ENCODE measurements at regions not wholly inside any gene's neighbourhood (a gene's known extent, or its start where the extent isn't known, plus 50 kb on each side); places are given as distances from the start of the nearest gene placed in this dataset.

- WGBS: 47% methylated on average over 2 of the region's 2 CpGs
- DNase-seq (ENCODE audit: low spot score): no peak
- no peak overlapping the region for H3K27ac ChIP-seq (ENCODE audit: low read depth in 1 of 2, low read length in 2 of 2)
- no peak overlapping the region for H3K4me3 ChIP-seq (ENCODE audit: low read depth in 1 of 3, low read length in 3 of 3)
- H3K36me3 ChIP-seq (ENCODE audit: control insufficient read depth in 4 of 4, insufficient read depth in 3 of 4, low read depth in 1 of 4, low read length in 3 of 4): no peaks in the 10 kb centered on the region
- TF ChIP-seq EGR1 (IDR thresholded peaks at IDR 0.05; ENCODE audit: low read depth in 2 of 2) (no peak), MAX (IDR thresholded peaks at IDR 0.05) (no peak), JUND (IDR thresholded peaks at IDR 0.05) (no peak), RXRA (IDR thresholded peaks at IDR 0.05) (no peak), ZBTB33 (IDR thresholded peaks at IDR 0.05) (no peak), FOXA1 (IDR thresholded peaks at IDR 0.05) (no peak), REST (IDR thresholded peaks at IDR 0.05) (no peak), HNF4G (IDR thresholded peaks at IDR 0.05) (no peak), SP1 (IDR thresholded peaks at IDR 0.05) (no peak), NR2F2 (IDR thresholded peaks at IDR 0.05) (no peak), FOXA2 (IDR thresholded peaks at IDR 0.05) (no peak), CTCF (IDR thresholded peaks at IDR 0.05; ENCODE audit: low read depth, low read length, missing input control) (no peak), TAF1 (conservative IDR thresholded peaks at IDR 0.05) (no peak), HNF4A (conservative IDR thresholded peaks at IDR 0.05) (no peak)
- TF ChIP-seq, protein P1, sequence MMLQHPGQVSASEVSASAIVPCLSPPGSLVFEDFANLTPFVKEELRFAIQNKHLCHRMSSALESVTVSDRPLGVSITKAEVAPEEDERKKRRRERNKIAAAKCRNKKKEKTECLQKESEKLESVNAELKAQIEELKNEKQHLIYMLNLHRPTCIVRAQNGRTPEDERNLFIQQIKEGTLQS (IDR thresholded peaks at IDR 0.05): no peak
- no peaks in the 10 kb centered on the region for H3K4me1 ChIP-seq (ENCODE audit: control insufficient read depth in 4 of 4, insufficient read depth in 4 of 4, low read length in 3 of 4)
- no peaks in the 10 kb centered on the region for H3K9me3 ChIP-seq (ENCODE audit: control insufficient read depth in 4 of 4, low read length in 3 of 4)
- H3K27me3 ChIP-seq (ENCODE audit: control insufficient read depth in 4 of 4, insufficient read depth in 4 of 4, low read length in 3 of 4): peaks cover 0 to 2% (median 0%) of the 10 kb centered on the region in 4 donors
- no peak overlapping the region for H3K9ac ChIP-seq (ENCODE audit: low read depth in 1 of 2, low read length in 2 of 2)
Observed at GRCh38 chr2:142199073-142199472, 68.3 kb upstream of the LRP1B start.

DNA sequence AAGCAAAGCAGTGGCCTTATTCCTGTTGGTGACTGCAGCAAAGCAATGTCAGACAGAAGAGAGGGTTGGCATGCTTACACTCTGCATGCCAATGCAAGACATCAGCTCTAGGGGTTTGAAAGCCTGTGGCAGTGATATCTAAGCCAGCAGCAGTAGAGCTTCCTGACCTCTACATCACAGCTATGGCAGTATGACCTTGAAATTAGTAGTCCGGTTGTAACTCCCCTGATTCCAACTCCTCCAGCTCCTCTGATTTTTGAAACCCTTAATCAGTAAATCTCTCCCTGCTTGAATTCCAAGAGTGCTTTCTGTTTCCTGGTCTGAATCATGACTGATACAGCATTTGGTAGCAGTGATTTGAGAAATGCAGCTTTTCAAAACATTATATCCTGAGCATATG lies 60.0 kb upstream of the LRP1B start:
- 63% methylated on average over 1 of the region's 1 CpG for whole genome bisulfite sequencing
- Histone ChIP-seq H3K27ac (ENCODE audit: low read depth in 1 of 2, low read length in 2 of 2) (no peak overlapping the region), H3K36me3 (ENCODE audit: control insufficient read depth in 4 of 4, insufficient read depth in 3 of 4, low read depth in 1 of 4, low read length in 3 of 4) (no peaks in the 10 kb centered on the region), H3K4me1 (ENCODE audit: control insufficient read depth in 4 of 4, insufficient read depth in 4 of 4, low read length in 3 of 4) (no peaks in the 10 kb centered on the region), H3K9ac (ENCODE audit: low read depth in 1 of 2, low read length in 2 of 2) (no peak overlapping the region), H3K4me3 (ENCODE audit: low read depth in 1 of 3, low read length in 3 of 3) (no peak overlapping the region), H3K9me3 (ENCODE audit: control insufficient read depth in 4 of 4, low read length in 3 of 4) (no peaks in the 10 kb centered on the region), H3K27me3 (ENCODE audit: control insufficient read depth in 4 of 4, insufficient read depth in 4 of 4, low read length in 3 of 4) (no peaks in the 10 kb centered on the region)
- DNase-seq (ENCODE audit: low spot score): no peak
- TF ChIP-seq GABPA (IDR thresholded peaks at IDR 0.05 in 1 of 2, conservative IDR thresholded peaks at IDR 0.05 in 1 of 2): no peak
- TF ChIP-seq NR2F2 (IDR thresholded peaks at IDR 0.05): no peak
- no peak for TF ChIP-seq FOXA1 (IDR thresholded peaks at IDR 0.05)
- no peak for TF ChIP-seq HNF4G (IDR thresholded peaks at IDR 0.05)
- TF ChIP-seq CTCF (IDR thresholded peaks at IDR 0.05; ENCODE audit: low read depth, low read length, missing input control): no peak
- TF ChIP-seq FOXA2 (IDR thresholded peaks at IDR 0.05): no peak
- no peak for TF ChIP-seq RXRA (IDR thresholded peaks at IDR 0.05)
- no peak for TF ChIP-seq TAF1 (conservative IDR thresholded peaks at IDR 0.05)
- no peak for TF ChIP-seq ZBTB33 (IDR thresholded peaks at IDR 0.05)
- no peak for TF ChIP-seq MAX (IDR thresholded peaks at IDR 0.05)
